GM19240 (cell line): ENCODE measurements at regions not wholly inside any gene's neighbourhood (a gene's known extent, or its start where the extent isn't known, plus 50 kb on each side); places are given as distances from the start of the nearest gene placed in this dataset.

ENCODE experiments used
- DNase-seq: peaks from one replicate; pipeline ENCODE4 v3.0.0; 2011; ENCODE audit warnings: low spot score; ENCODE audit not compliant: insufficient read length

GRCh38 chr4:125928652-125929051 lies 613.9 kb downstream of the FAT4 start:
- DNase-seq = no peak

DNA sequence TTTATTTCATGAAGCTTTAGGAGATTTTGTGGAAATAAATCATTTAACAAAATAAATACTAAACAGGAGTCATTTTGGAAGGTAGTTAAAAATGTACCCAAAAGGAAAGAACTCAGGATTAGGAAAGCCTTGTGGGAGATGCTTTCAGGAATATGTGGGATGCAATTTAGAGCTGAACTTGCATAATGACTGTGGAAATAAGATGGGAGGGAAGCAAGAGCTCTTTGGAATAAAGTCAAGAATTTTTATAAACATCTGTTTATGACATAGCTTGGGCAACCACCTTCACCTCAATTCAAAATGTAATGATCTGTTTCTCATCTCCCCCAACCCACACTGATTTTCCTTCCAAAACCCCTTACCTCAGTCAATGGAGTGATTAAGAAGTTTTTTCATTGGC lies 623.8 kb downstream of the FAT4 start:
- DNase-seq = no peak

- no peak for DNase-seq
Measured at GRCh38 chr4:125940426-125940825, 625.7 kb downstream of the FAT4 start.

DNA sequence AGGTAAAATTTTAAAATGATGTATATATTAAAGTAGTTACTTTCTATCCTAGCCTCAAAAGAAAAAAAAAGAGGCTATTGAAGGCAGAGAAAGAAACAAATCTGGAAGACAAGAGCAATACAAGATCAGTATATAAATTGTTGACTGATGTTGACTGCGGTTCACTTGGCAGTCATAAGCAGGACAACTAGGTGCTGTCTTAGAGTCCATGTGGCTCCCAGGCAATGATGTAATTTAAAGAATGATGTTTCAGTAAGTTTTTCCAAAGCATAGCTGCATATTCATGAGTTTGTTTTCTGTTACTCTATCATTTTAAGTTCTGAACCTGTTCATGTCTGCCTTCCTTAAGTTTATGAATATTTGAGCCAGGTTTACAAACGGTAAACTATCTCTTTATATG lies 630.2 kb downstream of the FAT4 start:
- DNase-seq = no peak

- DNase-seq = no peak
Measured at GRCh38 chr4:125948021-125948420, 633.3 kb downstream of the FAT4 start.

GRCh38 chr4:125951261-125951887 lies 636.6 kb downstream of the FAT4 start:
- no peak for DNase-seq

- DNase-seq = no peak
Measured at GRCh38 chr4:125952631-125953030, 637.9 kb downstream of the FAT4 start.

- no peak for DNase-seq
Measured at GRCh38 chr4:125956276-125956675, 641.5 kb downstream of the FAT4 start.

DNA sequence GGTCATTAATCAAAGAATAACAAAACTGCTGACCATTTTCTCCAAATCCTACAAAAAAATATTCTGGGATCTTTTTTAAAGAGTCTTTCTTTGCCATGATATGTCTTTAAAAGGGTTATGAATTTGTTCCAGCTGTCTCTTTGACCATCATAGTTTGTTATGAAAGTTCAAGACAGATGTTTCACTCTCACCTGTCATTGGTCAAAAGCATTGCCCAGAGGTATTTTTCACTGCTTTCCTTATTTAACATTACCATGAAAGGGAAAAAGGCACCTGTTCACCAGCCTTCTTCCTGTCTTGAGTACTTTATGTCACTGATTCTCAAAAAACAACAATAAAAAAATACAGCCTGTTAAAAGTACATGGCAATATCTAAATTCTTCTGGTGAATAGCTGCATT lies 643.8 kb downstream of the FAT4 start:
- no peak for DNase-seq

DNA sequence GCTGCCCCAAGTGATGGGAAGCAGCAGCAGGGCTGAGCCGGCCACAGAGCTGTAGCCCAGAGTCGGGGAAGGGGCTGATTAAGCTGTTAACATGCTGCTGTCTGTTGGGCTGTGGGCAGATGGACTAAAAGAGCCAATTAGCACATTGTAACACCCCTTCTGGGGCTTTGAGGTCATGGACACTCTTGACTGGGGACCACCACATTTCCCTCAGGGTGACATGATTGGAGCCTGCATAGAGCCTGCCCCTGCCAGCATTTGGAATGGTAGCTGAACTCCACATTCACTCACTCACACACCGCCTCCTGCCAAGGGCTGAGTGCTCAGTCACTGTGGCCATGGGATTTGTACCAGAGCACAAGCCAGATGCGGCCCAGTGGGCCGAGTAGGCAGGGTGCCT lies 646.9 kb downstream of the FAT4 start:
- no peak for DNase-seq

- no peak for DNase-seq
Measured at GRCh38 chr4:125975861-125976397, 661.2 kb downstream of the FAT4 start.

DNA sequence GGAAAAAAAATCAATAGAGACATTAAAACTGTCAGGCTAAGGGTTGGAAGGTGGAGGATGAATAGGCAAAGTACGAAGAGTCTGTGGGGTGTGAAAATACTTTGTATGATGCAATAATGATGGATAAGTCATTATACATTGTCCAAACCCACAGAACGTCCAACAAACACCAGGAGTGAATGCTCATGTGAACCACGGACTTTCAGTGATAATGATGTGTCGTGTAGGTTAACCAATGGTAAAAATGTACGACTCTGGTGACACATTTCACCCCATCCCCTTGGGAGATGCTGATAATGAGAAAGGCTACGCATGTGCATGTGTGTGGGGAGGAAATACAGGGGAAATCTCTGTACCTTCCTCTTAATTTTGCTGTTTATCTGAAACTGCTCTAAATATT lies 665.2 kb downstream of the FAT4 start:
- DNase-seq = no peak

DNA sequence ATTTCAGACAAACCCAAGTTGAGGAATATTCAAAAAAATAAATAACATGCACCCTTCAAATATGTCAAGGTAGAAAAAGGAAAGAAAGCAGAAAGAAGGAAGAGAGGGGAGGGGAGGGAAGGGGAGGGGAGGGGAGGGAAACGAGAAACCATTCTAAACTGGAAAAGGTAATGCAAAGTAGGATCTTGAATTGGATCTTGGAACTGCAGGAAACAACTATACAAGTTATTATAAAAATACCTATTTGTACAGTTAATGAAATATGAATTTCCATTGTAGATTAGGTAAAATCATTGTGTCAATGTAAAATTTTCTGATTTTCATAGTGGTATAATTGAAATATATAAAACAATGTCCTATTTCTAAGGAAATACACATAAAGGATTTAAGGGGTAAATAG lies 668.4 kb downstream of the FAT4 start:
- DNase-seq = no peak

- DNase-seq = no peak
Measured at GRCh38 chr4:125985856-125986255, 671.1 kb downstream of the FAT4 start.

- DNase-seq = no peak
Measured at GRCh38 chr4:125986307-125986706, 671.6 kb downstream of the FAT4 start.

DNA sequence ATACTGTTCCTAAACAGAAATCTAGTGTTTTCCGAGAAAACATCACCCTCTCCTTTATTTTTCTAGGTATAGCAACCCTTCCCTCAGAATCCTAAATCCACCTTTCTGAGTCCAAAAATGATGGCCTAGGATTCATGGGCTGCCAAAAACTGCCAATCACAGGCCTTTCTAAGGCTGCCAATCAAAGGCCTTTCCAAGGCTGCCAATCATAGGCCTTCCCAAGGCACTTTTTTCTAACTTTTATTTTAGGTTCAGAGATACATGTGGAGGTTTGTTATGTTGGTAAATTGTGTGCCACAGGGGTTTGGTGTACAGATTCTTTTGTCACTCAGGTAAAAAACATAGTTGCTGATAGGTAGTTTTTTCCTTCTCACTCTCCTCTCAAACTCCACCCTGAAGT lies 673.7 kb downstream of the FAT4 start:
- no peak for DNase-seq

- DNase-seq = no peak
Measured at GRCh38 chr4:125991398-125991797, 676.6 kb downstream of the FAT4 start.

GRCh38 chr4:125992891-125993290 lies 678.1 kb downstream of the FAT4 start:
- DNase-seq = no peak

DNA sequence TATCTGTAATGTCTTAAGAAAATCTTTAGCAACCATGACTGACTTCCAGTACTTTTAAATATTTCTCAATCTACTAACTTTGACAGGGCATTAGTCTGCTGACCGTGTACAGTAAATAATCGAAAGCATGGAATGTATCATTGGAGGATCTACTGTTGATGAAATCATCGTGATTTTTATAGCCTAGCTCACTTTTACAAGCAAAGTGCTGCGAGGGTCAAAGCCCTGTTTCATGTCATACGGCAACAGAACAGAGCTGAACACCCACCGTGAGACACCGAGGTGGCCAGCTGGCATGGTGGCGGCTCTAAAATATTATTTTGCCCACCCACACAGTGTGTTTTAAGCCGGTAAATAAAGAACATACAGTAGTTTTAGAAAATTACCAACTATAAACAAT lies 679.3 kb downstream of the FAT4 start:
- no peak for DNase-seq

- DNase-seq = no peak
Measured at GRCh38 chr4:125994430-125994829, 679.7 kb downstream of the FAT4 start.

- DNase-seq = no peak
Measured at GRCh38 chr4:126004941-126005340, 690.2 kb downstream of the FAT4 start.

DNA sequence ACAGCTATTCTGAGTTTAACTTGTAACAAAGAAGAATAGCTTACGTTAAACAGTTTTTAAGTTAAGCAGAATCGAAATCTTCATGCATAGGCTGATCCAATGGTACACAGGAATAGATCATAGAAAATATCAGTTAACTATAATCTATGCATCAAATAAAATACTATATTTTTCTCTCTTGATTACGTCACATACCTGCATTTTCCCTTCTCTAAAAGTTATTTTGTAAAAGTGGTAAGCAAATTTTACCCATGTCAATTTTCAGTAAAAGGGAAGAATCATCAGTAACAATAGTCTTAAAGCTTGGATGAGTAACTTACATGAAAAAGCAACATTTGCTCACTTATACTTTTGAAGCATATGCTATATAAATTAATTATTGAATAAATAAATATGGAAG lies 692.4 kb downstream of the FAT4 start:
- DNase-seq = no peak

DNA sequence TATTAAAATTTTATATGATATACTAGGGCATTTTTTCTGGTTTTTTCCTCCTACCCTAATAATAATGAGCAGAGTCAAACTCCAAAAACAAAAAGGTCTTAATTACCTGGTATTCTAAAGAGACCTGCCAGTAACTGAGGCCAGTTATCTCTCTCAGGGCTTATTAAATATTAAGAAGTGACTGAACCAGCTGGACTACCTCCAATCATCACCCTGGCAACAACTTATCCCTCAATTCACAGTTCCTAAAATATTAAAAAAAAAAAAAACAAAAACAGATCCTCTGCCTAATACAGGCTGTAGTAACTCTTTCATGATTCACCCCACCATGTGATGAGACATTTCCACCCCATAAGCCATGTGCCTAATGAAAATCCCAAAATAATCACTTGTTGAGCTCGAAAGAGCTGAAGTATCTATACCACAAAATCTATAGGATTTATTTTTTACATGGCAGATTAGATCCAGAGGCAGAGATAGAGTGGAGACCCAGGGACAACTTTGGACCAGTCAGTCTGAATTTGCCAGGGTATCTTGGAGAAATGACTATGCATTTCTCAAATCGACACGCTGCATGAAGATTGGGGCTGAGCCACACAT lies 698.0 kb downstream of the FAT4 start:
- no peak for DNase-seq
